AG04449 (cell line): ENCODE measurements at regions not wholly inside any gene's neighbourhood (a gene's known extent, or its start where the extent isn't known, plus 50 kb on each side); places are given as distances from the start of the nearest gene placed in this dataset.
"Not testable (repeated sequence)": the region's sequence is repeated elsewhere in the genome, so short reads cannot be mapped to it uniquely, and the experiment has no call there.

Experiments
- CTCF ChIA-PET: fragments of 350-600 bp; formaldehyde crosslinking; extraction: SDS; loops from one replicate; lab custom pipeline; 2021; ENCODE audit warnings: antibody characterized with exemption; lab: Yijun Ruan, JAX
- POLR2A ChIA-PET: fragments of 400-600, 350-600 bp; formaldehyde crosslinking; extraction: SDS; loops from one replicate; lab custom pipeline; 2020; ENCODE audit warnings: antibody characterized with exemption, inconsistent platforms; lab: Yijun Ruan, JAX
- DNase-seq: peaks from one replicate; pipeline ENCODE4 v3.0.0-alpha.2; 2010; ENCODE audit warnings: low read depth, low spot score
- H3K4me3 ChIP-seq: 2 replicates; pipeline ENCODE4 v1.5.1; 2011; ENCODE audit warnings: low read depth, mild to moderate bottlenecking, control low read depth, low read length
- CTCF ChIP-seq: IDR thresholded peaks from one replicate; pipeline ENCODE4 v1.5.1; 2011; ENCODE audit warnings: mild to moderate bottlenecking, moderate library complexity, low read length, control low read depth, inconsistent platforms; ENCODE audit not compliant: insufficient read depth; ENCODE audit errors: missing control alignments

DNA sequence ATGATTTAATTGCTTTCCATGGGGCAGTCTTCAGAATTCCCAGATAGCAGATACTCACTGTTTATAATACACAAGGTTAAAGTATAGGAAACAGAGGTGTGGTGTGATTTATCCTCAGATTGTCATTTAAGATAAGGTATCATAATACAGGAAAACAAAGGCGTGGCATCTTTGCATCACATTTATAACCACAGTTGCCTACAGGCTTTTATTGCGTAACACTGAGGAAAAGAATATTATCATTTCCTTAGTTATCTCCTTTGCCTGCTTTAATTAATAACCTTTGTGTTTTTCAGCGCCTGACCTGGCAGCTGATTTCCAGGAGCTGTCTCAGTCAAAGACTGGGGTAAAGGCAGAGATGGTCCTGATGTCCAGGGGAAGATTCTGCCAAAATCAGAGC lies 68.8 kb downstream of the SSX7 start:
- ChIA-PET POLR2A (no interaction called here), CTCF (no interaction called here)
- DNase-seq = no peak
- TF ChIP-seq CTCF = no peak
- no peak overlapping the region for H3K4me3 ChIP-seq

- ChIA-PET POLR2A (no interaction called here), CTCF (no interaction called here)
- no peak for DNase-seq
- no peak overlapping the region for H3K4me3 ChIP-seq
- TF ChIP-seq CTCF = no peak
Observed at GRCh38 chrX:52577464-52578173, 60.8 kb upstream of the XAGE1B start.

GRCh38 chrX:52576946-52577345 lies 60.1 kb upstream of the XAGE1B start:
- DNase-seq = no peak
- ChIA-PET CTCF (no interaction called here), POLR2A (no interaction called here)
- no peak overlapping the region for H3K4me3 ChIP-seq
- no peak for TF ChIP-seq CTCF

- H3K4me3 ChIP-seq = no peak overlapping the region
- no peak for DNase-seq
- no peak for TF ChIP-seq CTCF
- ChIA-PET CTCF (no interaction called here), POLR2A (no interaction called here)
Observed at GRCh38 chrX:52576474-52576873, 59.6 kb upstream of the XAGE1B start.

- ChIA-PET POLR2A (no interaction called here), CTCF (interaction anchor here (0.9 to 1.9 kb wide), 2 partner anchors 16 to 32 kb away, joined by 3 to 5 read pairs; no protein-coding TSS in a partner anchor)
- H3K4me3 ChIP-seq = no peak overlapping the region; the same call in 1 of the 2 replicates
- TF ChIP-seq CTCF = peak; percentile 33
- DNase-seq = no peak
Observed at GRCh38 chrX:52574416-52575275, 57.8 kb upstream of the XAGE1B start.

DNA sequence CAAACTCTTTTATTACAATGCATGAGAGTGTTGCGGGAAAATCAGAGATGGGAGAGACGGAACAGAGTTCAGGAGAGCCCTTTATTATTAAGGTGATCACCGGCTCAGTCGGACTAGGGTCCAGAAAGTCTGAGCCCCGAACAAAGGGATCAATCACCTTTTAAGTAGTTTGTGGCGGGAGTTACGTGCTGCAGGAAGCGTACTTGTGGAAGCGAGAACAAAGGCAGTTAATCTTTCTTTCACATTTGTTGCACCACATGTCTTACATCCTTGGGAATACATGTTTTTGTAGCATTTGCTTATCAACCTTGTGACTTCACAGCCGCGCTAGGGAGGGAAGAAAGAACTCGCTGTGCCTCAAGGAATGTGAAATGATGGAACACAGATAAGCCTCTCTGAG lies 51.3 kb upstream of the XAGE1B start:
- POLR2A ChIA-PET, CTCF ChIA-PET, DNase-seq, H3K4me3 ChIP-seq: not testable (repeated sequence)
